Heart right ventricle (tissue), 16 donors: ENCODE measurements at regions not wholly inside any gene's neighbourhood (a gene's known extent, or its start where the extent isn't known, plus 50 kb on each side); places are given as distances from the start of the nearest gene placed in this dataset.

Experiments used
- ATAC-seq, 8 donors: fragments of 200-7000 bp; cut with Tn5 transposase; one replicate each; pipeline ENCODE4 v1.9.1; 2020; ENCODE audit warnings: mild to moderate bottlenecking in 8 of 8, moderate library complexity in 8 of 8, moderate number of reproducible peaks in 1 of 8
- DNase-seq, 2 donors: peaks; one replicate each; pipeline ENCODE4 v3.0.0-alpha.2; 2020
- H3K27ac ChIP-seq, 10 donors: fragments of 200-600 bp; sonication (generic) in 2 of 10; one replicate each; pipeline versions ENCODE4 v1.5.0 to v1.8.0; 2020 to 2022; ENCODE audit warnings: mild to moderate bottlenecking in 3 of 10
- H3K27me3 ChIP-seq, 7 donors: fragments of 200-600 bp; one replicate each; pipeline ENCODE4 v1.8.0; 2021 to 2022; ENCODE audit warnings: mild to moderate bottlenecking in 2 of 7
- H3K36me3 ChIP-seq, 9 donors: fragments of 200-600 bp; sonication (generic) in 1 of 9; one replicate each; pipeline versions ENCODE4 v1.5.0 to v1.8.0; 2020 to 2022; ENCODE audit warnings: mild to moderate bottlenecking in 2 of 9
- H3K4me1 ChIP-seq, 9 donors: fragments of 200-600 bp; sonication (generic) in 1 of 9; one replicate each; pipeline versions ENCODE4 v1.5.0 to v1.8.0; 2020 to 2022; ENCODE audit warnings: mild to moderate bottlenecking in 4 of 9
- H3K4me3 ChIP-seq, 10 donors: fragments of 200-600 bp; sonication (generic) in 2 of 10; one replicate each; pipeline versions ENCODE4 v1.5.0 to v1.8.0; 2020 to 2022; ENCODE audit warnings: mild to moderate bottlenecking in 7 of 10, moderate library complexity in 2 of 10
- H3K9me3 ChIP-seq, 11 donors: fragments of 200-600 bp in 10 of 11; sonication (generic) in 2 of 11; one replicate each; pipeline versions ENCODE4 v1.5.0 to v1.8.0; 2013 to 2022; ENCODE audit warnings: mild to moderate bottlenecking in 2 of 11, control low read depth in 1 of 11, moderate library complexity in 1 of 11
- CTCF ChIP-seq, 9 donors: fragments of 200-600 bp; sonication (generic) in 2 of 9; IDR thresholded peaks; one replicate each; pipeline versions ENCODE4 v1.5.0 to v1.8.0; 2021 to 2022; ENCODE audit warnings: antibody characterized with exemption in 9 of 9, mild to moderate bottlenecking in 5 of 9, moderate library complexity in 1 of 9
- WGBS, 2 donors: extraction: QIAGEN DNeasy Blood & Tissue Kit; methylation state at CpG; one replicate each; pipeline ENCODE4 v1.1.7; 2013; ENCODE audit warnings: inconsistent platforms in 1 of 2; 5-methylcytosine and 5-hydroxymethylcytosine counted together
- intact Hi-C, 10 donors: fragments of 100-400 bp; cut with DNase I; formaldehyde crosslinking; loops; one replicate each; pipeline versions ENCODE4 v1.11.1 to v1.14.2; 2022
- donor health status: Arrhythmogenic right ventricular cardiomyopathy.
- donor health status: ischemic (EF 13 %, LVEDD 7.1; RV severe dilation, severe dysfunction).
- donor health status: healthy with polysubstance abuse.
- donor health status: DM: no; HTN: yes; CAD: no.
- donor health status: DM: no; HTN: no; CAD: no.
- donor health status: ischemic (EF 25% LVEDD 6.9; RV normal size, moderate dysfunction).
- donor health status: ischemic (EF 25% LVEDD 5.7; RV mildly dilated, moderate dysfunction).
- donor health status: healthy.
- donor health status: DM: yes; HTN: yes; CAD: no.
- donor health status: Ischemic cardiomyopathy.
- donor health status: ischemic (EF 35%, LVEDD 5.7; RV mildly dilated, moderate dysfunction).
- donor health status: nonischemic (EF 11% LVEDD 7.7; RV severe dilation, severe dysfunction).
- donor health status: DM: yes; HTN: yes; CAD: no.
- donor health status: PGD.
- donor health status: ischemic (EF 29% LVEDD 5.4; RV normal size, mild dysfunction).
- donor health status: nonischemic (EF 23%, LVEDD 6.1; RV moderate dilation, normal function).

GRCh38 chr1:117295001-117295400, 72.2 kb upstream of the MAN1A2 start:
- DNase-seq (no peak), ATAC-seq (no peak)
- intact Hi-C loops: no loop called here
- TF ChIP-seq CTCF (IDR thresholded peaks at IDR 0.05): no peak
- Histone ChIP-seq H3K27me3 (no peaks in the 10 kb centered on the region), H3K36me3 (no peaks in the 10 kb centered on the region), H3K27ac (no peak overlapping the region), H3K4me3 (no peak overlapping the region), H3K9me3 (no peaks in the 10 kb centered on the region), H3K4me1 (no peaks in the 10 kb centered on the region)
- 73 to 88% methylated on average over 2 of the region's 2 CpGs for WGBS, 2 donors

GRCh38 chr1:117290890-117291289, 76.4 kb upstream of the MAN1A2 start:
- intact Hi-C loops: no loop called here
- Histone ChIP-seq H3K4me1 (no peaks in the 10 kb centered on the region), H3K36me3 (no peaks in the 10 kb centered on the region), H3K27me3 (peaks cover 0 to 5% (median 0%) of the 10 kb centered on the region in 7 donors), H3K27ac (no peak overlapping the region), H3K9me3 (no peaks in the 10 kb centered on the region), H3K4me3 (no peak overlapping the region)
- TF ChIP-seq CTCF (IDR thresholded peaks at IDR 0.05): no peak
- no peak for ATAC-seq
- no peak for DNase-seq

GRCh38 chr1:117289316-117289870, 77.9 kb upstream of the MAN1A2 start:
- Histone ChIP-seq H3K36me3 (no peaks in the 10 kb centered on the region), H3K27ac (no peak overlapping the region), H3K27me3 (peaks cover 0 to 5% (median 0%) of the 10 kb centered on the region in 7 donors), H3K4me1 (no peaks in the 10 kb centered on the region), H3K4me3 (no peak overlapping the region), H3K9me3 (no peaks in the 10 kb centered on the region)
- no peak for TF ChIP-seq CTCF (IDR thresholded peaks at IDR 0.05)
- ATAC-seq: no peak
- intact Hi-C loops: loop anchor here in 2 of 10 donors (10.0 kb wide), 1 partner anchor 165 kb away; the partner anchor contains the start of gene TRIM45 (in 2 of the 2)
- no peak for DNase-seq
- WGBS, 2 donors: 71 to 78% methylated on average over 3 of the region's 3 CpGs

GRCh38 chr1:117286562-117286961, 75.8 kb upstream of the VTCN1 start:
- Histone ChIP-seq H3K27me3 (peaks cover 0 to 5% (median 0%) of the 10 kb centered on the region in 7 donors), H3K36me3 (no peaks in the 10 kb centered on the region), H3K9me3 (no peaks in the 10 kb centered on the region), H3K4me3 (no peak overlapping the region), H3K27ac (no peak overlapping the region), H3K4me1 (no peaks in the 10 kb centered on the region)
- 84 to 91% methylated on average over 2 of the region's 2 CpGs for WGBS, 2 donors
- intact Hi-C loops: loop anchor here in 2 of 10 donors (10.0 kb wide), 1 partner anchor 162 kb away; the partner anchor contains the start of gene TRIM45 (in 2 of the 2)
- no peak for TF ChIP-seq CTCF (IDR thresholded peaks at IDR 0.05)
- no peak for ATAC-seq
- no peak for DNase-seq
